Tibial nerve (tissue), 4 donors: ENCODE measurements at regions not wholly inside any gene's neighbourhood (a gene's known extent, or its start where the extent isn't known, plus 50 kb on each side); places are given as distances from the start of the nearest gene placed in this dataset.

Experiments used
- CTCF ChIP-seq, 5 experiments: fragments of 200-600 bp in 3 of 5; fragments of 450-650 bp in 2 of 5; sonication (generic) in 3 of 5; IDR thresholded peaks; one replicate each; pipeline ENCODE4 v1.5.1; 2016 to 2019; ENCODE audit warnings: antibody characterized with exemption in 5 of 5, mild to moderate bottlenecking in 3 of 5, moderate library complexity in 2 of 5
- EP300 ChIP-seq, 2 donors: sonication (generic); formaldehyde crosslinking; IDR thresholded peaks; one replicate each; pipeline ENCODE4 v1.6.1; 2017; ENCODE audit warnings: antibody characterized with exemption in 2 of 2, mild to moderate bottlenecking in 1 of 2
- POLR2A ChIP-seq, 2 donors: fragments of 450-650 bp; IDR thresholded peaks; one replicate each; pipeline ENCODE4 v1.6.1; 2017; ENCODE audit warnings: antibody characterized with exemption in 2 of 2, mild to moderate bottlenecking in 2 of 2, moderate library complexity in 2 of 2

GRCh38 chr14:22221508-22221907, 367.5 kb downstream of the DAD1 start:
- TF ChIP-seq CTCF (IDR thresholded peaks at IDR 0.05): no peak
- no peak for TF ChIP-seq POLR2A (IDR thresholded peaks at IDR 0.05)
- no peak for TF ChIP-seq EP300 (IDR thresholded peaks at IDR 0.05)
